Jurkat, Clone E6-1 (cell line): ENCODE measurements at regions not wholly inside any gene's neighbourhood (a gene's known extent, or its start where the extent isn't known, plus 50 kb on each side); places are given as distances from the start of the nearest gene placed in this dataset.
A peak's percentile ranks its signal among the peaks of the same experiment; 100 is the strongest.

ENCODE experiments used
- DNase-seq: peaks from one replicate; pipeline ENCODE4 v3.0.0-alpha.2; 2011; ENCODE audit warnings: low read depth, low spot score
- H3K4me3 ChIP-seq: 2 replicates; pipeline ENCODE4 v1.5.1; 2011; ENCODE audit warnings: mild to moderate bottlenecking, low read length, control low read depth, moderate library complexity

GRCh38 chr20:20894753-20895152 is 182.3 kb upstream of the RALGAPA2 start:
- no peak for DNase-seq
- H3K4me3 ChIP-seq = no peak overlapping the region

- no peak for DNase-seq
- H3K4me3 ChIP-seq = no peak overlapping the region
These were observed 181.8 kb upstream of the RALGAPA2 start for GRCh38 chr20:20894280-20894679.

- H3K4me3 ChIP-seq = no peak overlapping the region
- DNase-seq = no peak
These were observed 179.9 kb upstream of the RALGAPA2 start for GRCh38 chr20:20892328-20892727.

- no peak overlapping the region for H3K4me3 ChIP-seq
- DNase-seq = no peak
These were observed 178.3 kb upstream of the RALGAPA2 start for GRCh38 chr20:20890751-20891150.

- no peak for DNase-seq
- no peak overlapping the region for H3K4me3 ChIP-seq
These were observed 176.5 kb upstream of the RALGAPA2 start for GRCh38 chr20:20888936-20889335.

GRCh38 chr20:20888266-20888656 is 175.8 kb upstream of the RALGAPA2 start:
- no peak overlapping the region for H3K4me3 ChIP-seq
- DNase-seq = no peak

- H3K4me3 ChIP-seq = no peak overlapping the region
- no peak for DNase-seq
These were observed 175.3 kb upstream of the RALGAPA2 start for GRCh38 chr20:20887593-20888265.

GRCh38 chr20:20881808-20882207 is 169.4 kb upstream of the RALGAPA2 start:
- no peak for DNase-seq
- H3K4me3 ChIP-seq = no peak overlapping the region

- no peak for DNase-seq
- no peak overlapping the region for H3K4me3 ChIP-seq
These were observed 164.6 kb upstream of the RALGAPA2 start for GRCh38 chr20:20877079-20877478.

- no peak overlapping the region for H3K4me3 ChIP-seq
- DNase-seq = no peak
These were observed 163.3 kb upstream of the RALGAPA2 start for GRCh38 chr20:20875716-20876115.

- DNase-seq = no peak
- H3K4me3 ChIP-seq = no peak overlapping the region
These were observed 160.0 kb upstream of the RALGAPA2 start for GRCh38 chr20:20872428-20872827.

- DNase-seq = no peak
- H3K4me3 ChIP-seq = no peak overlapping the region
These were observed 156.8 kb upstream of the RALGAPA2 start for GRCh38 chr20:20869161-20869775.

GRCh38 chr20:20864351-20865096 is 152.1 kb upstream of the RALGAPA2 start:
- DNase-seq = no peak
- H3K4me3 ChIP-seq = no peak overlapping the region

GRCh38 chr20:20860078-20860806 is 147.8 kb upstream of the RALGAPA2 start:
- H3K4me3 ChIP-seq = no peak overlapping the region
- DNase-seq = peak; percentile 77

- DNase-seq = no peak
- H3K4me3 ChIP-seq = no peak overlapping the region
These were observed 147.1 kb upstream of the RALGAPA2 start for GRCh38 chr20:20859510-20859909.

GRCh38 chr20:20856956-20857355 is 144.5 kb upstream of the RALGAPA2 start:
- DNase-seq = no peak

GRCh38 chr20:20856306-20856705 is 143.9 kb upstream of the RALGAPA2 start:
- no peak for DNase-seq
- H3K4me3 ChIP-seq = no peak overlapping the region

More at GRCh38 chr20:20856956-20857355, 144.5 kb upstream of the RALGAPA2 start:
- H3K4me3 ChIP-seq = no peak overlapping the region

- H3K4me3 ChIP-seq = no peak overlapping the region
- no peak for DNase-seq
These were observed 138.9 kb upstream of the RALGAPA2 start for GRCh38 chr20:20851385-20851784.

- DNase-seq = no peak
- H3K4me3 ChIP-seq = no peak overlapping the region
These were observed 138.0 kb upstream of the RALGAPA2 start for GRCh38 chr20:20850407-20850806.

- H3K4me3 ChIP-seq = no peak overlapping the region
- no peak for DNase-seq
These were observed 136.7 kb upstream of the RALGAPA2 start for GRCh38 chr20:20849161-20849560.
